AG09319 (cell line): ENCODE measurements at regions not wholly inside any gene's neighbourhood (a gene's known extent, or its start where the extent isn't known, plus 50 kb on each side); places are given as distances from the start of the nearest gene placed in this dataset.

Experiments
- DNase-seq: peaks from one replicate; pipeline ENCODE4 v3.0.0-alpha.2; 2010; ENCODE audit warnings: low read depth; ENCODE audit errors: extremely low read depth
- CTCF ChIP-seq: IDR thresholded peaks from 2 replicates; pipeline ENCODE4 v1.5.1; 2011; ENCODE audit warnings: low read depth, mild to moderate bottlenecking, inconsistent platforms, low read length, moderate library complexity

- no peak; the same call in 1 of the 2 replicates for TF ChIP-seq CTCF
- peak; percentile 42 for DNase-seq
Observed at GRCh38 chr7:46786221-46786954, 795.5 kb downstream of the TNS3 start.

- TF ChIP-seq CTCF: no peak
- DNase-seq: no peak
Observed at GRCh38 chr7:46784732-46785131, 797.2 kb downstream of the TNS3 start.

- no peak for TF ChIP-seq CTCF
- DNase-seq: no peak
Observed at GRCh38 chr7:46781901-46782439, 799.9 kb downstream of the TNS3 start.

GRCh38 chr7:46776790-46777189, 805.1 kb downstream of the TNS3 start:
- no peak for DNase-seq

GRCh38 chr7:46775776-46776175, 806.1 kb downstream of the TNS3 start:
- peak; percentile 59 for DNase-seq
- TF ChIP-seq CTCF: no peak

More at GRCh38 chr7:46776790-46777189, 805.1 kb downstream of the TNS3 start:
- TF ChIP-seq CTCF: peak; percentile 36

- no peak for TF ChIP-seq CTCF
- no peak for DNase-seq
Observed at GRCh38 chr7:46775020-46775419, 806.9 kb downstream of the TNS3 start.

- DNase-seq: no peak
- TF ChIP-seq CTCF: no peak
Observed at GRCh38 chr7:46774515-46774914, 807.4 kb downstream of the TNS3 start.
